ENCODE measurements at regions not wholly inside any gene's neighbourhood (a gene's known extent, or its start where the extent isn't known, plus 50 kb on each side); places are given as distances from the start of the nearest gene placed in this dataset.

DNA sequence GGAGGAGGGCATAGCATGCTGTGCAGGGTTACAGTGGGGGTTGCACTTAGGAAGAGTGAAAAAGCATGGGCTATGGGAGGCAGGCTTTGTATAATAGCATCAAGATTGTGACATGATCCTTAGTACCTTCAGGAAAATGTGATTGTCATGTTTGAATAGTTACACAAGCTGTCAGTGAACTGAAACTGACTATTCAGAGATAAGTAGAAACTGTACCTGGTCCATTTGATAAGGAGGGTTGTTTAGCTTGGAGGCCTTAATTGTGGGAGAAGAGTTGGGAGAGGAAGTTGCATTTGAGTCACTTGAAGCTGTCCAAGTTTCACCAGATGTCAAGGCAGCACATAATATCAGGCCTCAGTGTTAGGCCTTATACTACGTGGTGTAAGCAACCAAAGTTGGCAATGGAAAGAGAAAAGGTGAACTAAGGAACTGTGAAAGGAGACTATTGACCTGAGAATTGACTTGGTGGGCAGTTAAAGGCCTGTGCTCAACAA is 85.0 kb downstream of the TEX13C start:
- no TSS peak for BruUV-seq (replicated peaks)
- Histone ChIP-seq H3K27me3 (ENCODE audit: control insufficient read depth in 1 of 2, insufficient read depth in 2 of 2, low read length in 2 of 2) (no peaks in the 10 kb centered on the region), H3K4me1 (ENCODE audit: insufficient read depth, low read length) (no peaks in the 10 kb centered on the region), H3K27ac (ENCODE audit: extremely low read length, insufficient read depth, low read length) (no peak overlapping the region), H4K20me1 (ENCODE audit: insufficient read depth, low read length) (no peaks in the 10 kb centered on the region), H3K9me3 (ENCODE audit: low read length) (no peaks in the 10 kb centered on the region; the same call in 1 of the 2 replicates), H2AFZ (ENCODE audit: low read length) (no peak overlapping the region), H3K4me3 (replicated peaks in 1 of 3; ENCODE audit: insufficient read depth in 1 of 3, low read depth in 2 of 3, low read length in 3 of 3) (no peak overlapping the region), H3K36me3 (replicated peaks in 1 of 2; ENCODE audit: control insufficient read depth in 1 of 2, insufficient read depth in 2 of 2, low read length in 2 of 2) (no peaks in the 10 kb centered on the region), H3K79me2 (ENCODE audit: insufficient read depth, low read length) (no peaks in the 10 kb centered on the region), H3K9ac (ENCODE audit: insufficient read depth, low read depth, low read length) (no peak overlapping the region), H3K4me2 (ENCODE audit: low read depth, low read length) (no peak overlapping the region)
- ATAC-seq: no peak
- ChIA-PET POLR2A (no interaction called here), CTCF (ENCODE audit: low intra/inter-chr PET ratio, low total read pairs) (no interaction called here)
- in situ Hi-C loops (cut with HindIII; ENCODE audit: extremely low pct_ligation_motif_present, low pct_unique_long_range_greater_than_20kb) (no loop called here), intact Hi-C loops (cut with micrococcal nuclease; ENCODE audit: unreplicated experiment) (no loop called here)
- WGBS (ENCODE audit: low lambda C conversion rate): 0% methylated on average over 1 of the region's 1 CpG
- TF ChIP-seq DMAP1 (CRISPR knock-in tag; IDR thresholded peaks at IDR 0.05): no peak
- no peak for TF ChIP-seq ZNF160 (CRISPR knock-in tag; IDR thresholded peaks at IDR 0.05)
- TF ChIP-seq JDP2 (CRISPR knock-in tag; IDR thresholded peaks at IDR 0.05; ENCODE audit: borderline replicate concordance): no peak
- no peak for TF ChIP-seq SMAD1 (CRISPR knock-in tag; IDR thresholded peaks at IDR 0.05; ENCODE audit: borderline replicate concordance, low read depth)
- TF ChIP-seq ZNF501 (CRISPR knock-in tag; IDR thresholded peaks at IDR 0.05): no peak
- TF ChIP-seq ZNF850 (CRISPR knock-in tag; conservative IDR thresholded peaks at IDR 0.05): no peak
- no peak for TF ChIP-seq FOXO1 (CRISPR knock-in tag; IDR thresholded peaks at IDR 0.05)
- no peak for TF ChIP-seq RBFOX2 (IDR thresholded peaks at IDR 0.05; ENCODE audit: low read depth, low read length)
- TF ChIP-seq SCMH1 (CRISPR knock-in tag; IDR thresholded peaks at IDR 0.05; ENCODE audit: borderline replicate concordance): no peak
- no peak for TF ChIP-seq ZNF431 (CRISPR knock-in tag; IDR thresholded peaks at IDR 0.05; ENCODE audit: borderline replicate concordance, low read depth)
- TF ChIP-seq HOXD1 (CRISPR knock-in tag; IDR thresholded peaks at IDR 0.05): no peak
- TF ChIP-seq FOXM1 (CRISPR knock-in tag; IDR thresholded peaks at IDR 0.05): no peak
- TF ChIP-seq PTBP1 (IDR thresholded peaks at IDR 0.05; ENCODE audit: low read depth, low read length, poor library complexity, severe bottlenecking): no peak
- no peak for TF ChIP-seq ZNF562 (CRISPR knock-in tag; IDR thresholded peaks at IDR 0.05; ENCODE audit: borderline replicate concordance)
- TF ChIP-seq, protein P1, sequence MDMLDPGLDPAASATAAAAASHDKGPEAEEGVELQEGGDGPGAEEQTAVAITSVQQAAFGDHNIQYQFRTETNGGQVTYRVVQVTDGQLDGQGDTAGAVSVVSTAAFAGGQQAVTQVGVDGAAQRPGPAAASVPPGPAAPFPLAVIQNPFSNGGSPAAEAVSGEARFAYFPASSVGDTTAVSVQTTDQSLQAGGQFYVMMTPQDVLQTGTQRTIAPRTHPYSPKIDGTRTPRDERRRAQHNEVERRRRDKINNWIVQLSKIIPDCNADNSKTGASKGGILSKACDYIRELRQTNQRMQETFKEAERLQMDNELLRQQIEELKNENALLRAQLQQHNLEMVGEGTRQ (IDR thresholded peaks at IDR 0.05; ENCODE audit: low read depth, low read length): no peak
- TF ChIP-seq, protein P1 (CRISPR knock-in tag; IDR thresholded peaks at IDR 0.05; ENCODE audit: borderline replicate concordance): no peak
- TF ChIP-seq HMGXB3 (CRISPR knock-in tag; IDR thresholded peaks at IDR 0.05; ENCODE audit: borderline replicate concordance): no peak
- no peak for DNase-seq (ENCODE audit: low spot score)
- no peak for FAIRE-seq
